ENCODE measurements at regions not wholly inside any gene's neighbourhood (a gene's known extent, or its start where the extent isn't known, plus 50 kb on each side); places are given as distances from the start of the nearest gene placed in this dataset.
A peak's percentile ranks its signal among the peaks of the same experiment; 100 is the strongest.

- Histone ChIP-seq H3K4me3 (no peak overlapping the region), H3K27me3 (no peaks in the 10 kb centered on the region), H3K27ac (no peak overlapping the region), H3K9me3 (no peaks in the 10 kb centered on the region), H3K4me1 (no peaks in the 10 kb centered on the region), H3K36me3 (no peaks in the 10 kb centered on the region)
- intact Hi-C loops (cut with DNase I): no loop called here
- ATAC-seq: no peak
- DNase-seq: no peak
- no peak for TF ChIP-seq CTCF (IDR thresholded peaks at IDR 0.05)
Observed at GRCh38 chr21:14750041-14750440, 203.9 kb upstream of the SAMSN1 start.

- DNase-seq (no peak), ATAC-seq (no peak)
- Histone ChIP-seq H3K36me3 (no peaks in the 10 kb centered on the region), H3K4me1 (no peaks in the 10 kb centered on the region), H3K4me3 (no peak overlapping the region), H3K27ac (no peak overlapping the region), H3K9me3 (no peaks in the 10 kb centered on the region), H3K27me3 (no peaks in the 10 kb centered on the region)
- no peak for TF ChIP-seq CTCF (IDR thresholded peaks at IDR 0.05)
- intact Hi-C loops (cut with DNase I): no loop called here
Observed at GRCh38 chr21:14748662-14749061, 202.5 kb upstream of the SAMSN1 start.

GRCh38 chr21:14744368-14744767, 198.3 kb upstream of the SAMSN1 start:
- no peak overlapping the region for H3K4me3 ChIP-seq
- TF ChIP-seq CTCF (IDR thresholded peaks at IDR 0.05): no peak
- no peaks in the 10 kb centered on the region for H3K9me3 ChIP-seq
- no peak overlapping the region for H3K27ac ChIP-seq
- H3K4me1 ChIP-seq: no peaks in the 10 kb centered on the region
- DNase-seq (no peak), ATAC-seq (no peak)
- H3K27me3 ChIP-seq: no peaks in the 10 kb centered on the region
- intact Hi-C loops (cut with DNase I): no loop called here
- H3K36me3 ChIP-seq: no peaks in the 10 kb centered on the region

- no peaks in the 10 kb centered on the region for H3K27me3 ChIP-seq
- no peaks in the 10 kb centered on the region for H3K9me3 ChIP-seq
- ATAC-seq: no peak
- H3K4me3 ChIP-seq: no peak overlapping the region
- no peak for TF ChIP-seq CTCF (IDR thresholded peaks at IDR 0.05)
- H3K4me1 ChIP-seq: peaks cover 4% of the 10 kb centered on the region in 2 donors
- no peak for DNase-seq
- H3K36me3 ChIP-seq: no peaks in the 10 kb centered on the region
- intact Hi-C loops (cut with DNase I): no loop called here
- no peak overlapping the region for H3K27ac ChIP-seq
Observed at GRCh38 chr21:14742119-14742518, 196.0 kb upstream of the SAMSN1 start.

- Histone ChIP-seq H3K27me3 (no peaks in the 10 kb centered on the region), H3K9me3 (no peaks in the 10 kb centered on the region), H3K27ac (peak overlapping the region in 1 of 2 donors; percentile 2), H3K36me3 (no peaks in the 10 kb centered on the region), H3K4me3 (no peak overlapping the region), H3K4me1 (peaks cover 4% of the 10 kb centered on the region in 2 donors)
- no peak for DNase-seq
- intact Hi-C loops (cut with DNase I): no loop called here
- no peak for TF ChIP-seq CTCF (IDR thresholded peaks at IDR 0.05)
- peak; percentile 89 for ATAC-seq
Observed at GRCh38 chr21:14741256-14741655, 195.1 kb upstream of the SAMSN1 start.
